Left ventricle myocardium inferior (tissue), 1 donor: ENCODE measurements at regions not wholly inside any gene's neighbourhood (a gene's known extent, or its start where the extent isn't known, plus 50 kb on each side); places are given as distances from the start of the nearest gene placed in this dataset.
A peak's percentile ranks its signal among the peaks of the same experiment; 100 is the strongest.

Experiments
- DNase-seq: peaks from one replicate; pipeline ENCODE4 v3.0.0-alpha.2; 2020
- H3K27ac ChIP-seq: fragments of 200-600 bp; replicated peaks from 2 replicates; pipeline ENCODE4 v1.8.0; 2021
- H3K27me3 ChIP-seq: fragments of 200-600 bp; 2 replicates; pipeline ENCODE4 v1.8.0; 2021; ENCODE audit warnings: low read depth
- H3K36me3 ChIP-seq: fragments of 200-600 bp; 2 replicates; pipeline ENCODE4 v1.8.0; 2021
- H3K4me1 ChIP-seq: fragments of 200-600 bp; 2 replicates; pipeline ENCODE4 v1.8.0; 2021
- H3K4me3 ChIP-seq: fragments of 200-600 bp; 2 replicates; pipeline ENCODE4 v1.8.0; 2021; ENCODE audit warnings: mild to moderate bottlenecking, moderate library complexity
- H3K9me3 ChIP-seq: fragments of 200-600 bp; replicated peaks from 2 replicates; pipeline ENCODE4 v1.8.0; 2021
- intact Hi-C: fragments of 100-400 bp; cut with micrococcal nuclease; formaldehyde crosslinking; loops from one replicate; pipeline ENCODE4 v1.11.0; 2022
- TF ChIP-seq, protein P1 (sequence below): fragments of 200-600 bp; IDR thresholded peaks from 2 replicates; pipeline ENCODE4 v1.8.0; 2021; ENCODE audit warnings: antibody characterized with exemption, mild to moderate bottlenecking, borderline replicate concordance
- donor health status: DM: no; HTN: yes; CAD: no; lungs with severe emphysema.

DNA sequence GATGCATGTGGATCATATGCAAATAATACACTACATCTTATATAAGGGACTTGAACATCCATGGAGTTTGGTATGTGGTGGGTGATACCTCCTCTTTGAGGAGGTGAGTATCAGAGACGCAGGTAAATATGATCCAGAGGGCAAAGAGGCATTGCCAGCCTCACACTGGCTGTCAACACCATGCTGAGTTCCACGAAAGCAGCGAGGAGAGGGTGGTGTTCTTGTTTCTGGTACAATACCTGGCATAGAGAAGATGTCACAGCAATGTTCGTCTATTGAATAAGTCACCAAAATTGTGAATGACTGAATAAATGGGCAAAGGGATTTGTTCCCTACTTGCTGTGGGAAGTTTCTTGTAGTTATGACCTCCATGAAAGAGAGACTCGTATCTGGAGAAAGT is 182.2 kb downstream of the SNRPN start:
- Histone ChIP-seq H3K27ac (no peak overlapping the region), H3K4me1 (peaks cover 10% of the 10 kb centered on the region), H3K27me3 (no peaks in the 10 kb centered on the region), H3K36me3 (no peaks in the 10 kb centered on the region), H3K9me3 (peaks cover 61% of the 10 kb centered on the region), H3K4me3 (no peak overlapping the region)
- intact Hi-C loops, result no loop called here
- TF ChIP-seq, protein P1, sequence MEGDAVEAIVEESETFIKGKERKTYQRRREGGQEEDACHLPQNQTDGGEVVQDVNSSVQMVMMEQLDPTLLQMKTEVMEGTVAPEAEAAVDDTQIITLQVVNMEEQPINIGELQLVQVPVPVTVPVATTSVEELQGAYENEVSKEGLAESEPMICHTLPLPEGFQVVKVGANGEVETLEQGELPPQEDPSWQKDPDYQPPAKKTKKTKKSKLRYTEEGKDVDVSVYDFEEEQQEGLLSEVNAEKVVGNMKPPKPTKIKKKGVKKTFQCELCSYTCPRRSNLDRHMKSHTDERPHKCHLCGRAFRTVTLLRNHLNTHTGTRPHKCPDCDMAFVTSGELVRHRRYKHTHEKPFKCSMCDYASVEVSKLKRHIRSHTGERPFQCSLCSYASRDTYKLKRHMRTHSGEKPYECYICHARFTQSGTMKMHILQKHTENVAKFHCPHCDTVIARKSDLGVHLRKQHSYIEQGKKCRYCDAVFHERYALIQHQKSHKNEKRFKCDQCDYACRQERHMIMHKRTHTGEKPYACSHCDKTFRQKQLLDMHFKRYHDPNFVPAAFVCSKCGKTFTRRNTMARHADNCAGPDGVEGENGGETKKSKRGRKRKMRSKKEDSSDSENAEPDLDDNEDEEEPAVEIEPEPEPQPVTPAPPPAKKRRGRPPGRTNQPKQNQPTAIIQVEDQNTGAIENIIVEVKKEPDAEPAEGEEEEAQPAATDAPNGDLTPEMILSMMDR, result no peak
- DNase-seq, result no peak

DNA sequence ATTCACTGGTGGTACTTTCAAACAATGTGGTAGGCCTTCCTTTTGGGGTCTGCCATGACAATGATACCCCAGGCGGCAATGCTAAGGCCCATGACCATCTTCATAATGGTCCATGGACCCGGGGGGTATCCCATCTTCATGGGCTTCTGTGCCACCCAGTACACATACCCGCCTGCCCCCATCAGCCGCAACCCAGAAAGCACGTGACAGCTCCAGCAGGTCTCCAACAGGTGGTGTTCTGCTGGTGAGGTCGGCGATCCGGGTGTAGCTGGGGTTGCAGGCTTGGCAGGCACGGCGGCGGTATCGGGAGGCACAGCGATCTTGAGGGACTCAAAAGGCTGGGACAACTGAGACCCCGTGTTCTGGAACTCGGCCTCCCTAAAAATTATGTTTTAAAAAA is 214.5 kb downstream of the SNRPN start:
- intact Hi-C loops, result no loop called here
- Histone ChIP-seq H3K4me3 (no peak overlapping the region), H3K9me3 (peaks cover 49% of the 10 kb centered on the region), H3K4me1 (no peaks in the 10 kb centered on the region), H3K27me3 (no peaks in the 10 kb centered on the region), H3K36me3 (no peaks in the 10 kb centered on the region), H3K27ac (no peak overlapping the region)
- no peak for DNase-seq
- TF ChIP-seq, protein P1, result no peak

DNA sequence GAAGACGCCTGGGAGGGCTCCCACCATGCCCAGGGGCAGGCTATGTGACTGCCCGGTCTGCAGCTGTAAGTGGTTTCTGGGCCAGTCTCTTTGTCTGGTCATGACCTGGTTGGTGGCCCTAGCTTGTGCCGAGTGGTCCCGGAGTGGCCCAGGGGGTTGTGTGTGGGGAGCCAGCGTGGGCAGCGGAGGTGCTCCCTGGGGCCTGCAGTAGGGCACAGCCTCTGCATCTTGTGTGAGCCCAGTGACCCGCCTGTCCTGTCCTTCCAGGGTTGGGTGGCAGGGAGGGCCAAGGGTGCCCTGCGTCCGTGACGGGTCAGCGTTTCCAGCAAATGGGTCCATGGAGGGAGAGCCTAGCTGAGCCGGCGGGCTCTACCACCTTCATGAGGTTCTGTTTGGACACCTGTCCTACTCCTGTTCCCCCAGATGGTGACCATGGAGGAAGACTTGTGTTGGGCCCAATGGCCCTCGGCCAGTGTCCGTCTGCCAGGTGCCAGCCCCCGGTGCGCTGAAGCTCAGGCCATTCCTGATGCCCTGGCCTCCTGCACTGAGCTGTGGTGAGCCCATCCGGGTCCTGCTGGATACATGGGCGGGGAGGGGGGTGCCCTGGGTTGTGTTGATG is 215.4 kb downstream of the SNRPN start:
- no peaks in the 10 kb centered on the region for H3K36me3 ChIP-seq
- H3K27ac ChIP-seq, result no peak overlapping the region
- H3K27me3 ChIP-seq, result no peaks in the 10 kb centered on the region
- peaks cover 58% of the 10 kb centered on the region for H3K9me3 ChIP-seq
- intact Hi-C loops, result no loop called here
- H3K4me3 ChIP-seq, result no peak overlapping the region
- TF ChIP-seq, protein P1, result no peak
- DNase-seq, result peak; percentile 8
- no peaks in the 10 kb centered on the region for H3K4me1 ChIP-seq

DNA sequence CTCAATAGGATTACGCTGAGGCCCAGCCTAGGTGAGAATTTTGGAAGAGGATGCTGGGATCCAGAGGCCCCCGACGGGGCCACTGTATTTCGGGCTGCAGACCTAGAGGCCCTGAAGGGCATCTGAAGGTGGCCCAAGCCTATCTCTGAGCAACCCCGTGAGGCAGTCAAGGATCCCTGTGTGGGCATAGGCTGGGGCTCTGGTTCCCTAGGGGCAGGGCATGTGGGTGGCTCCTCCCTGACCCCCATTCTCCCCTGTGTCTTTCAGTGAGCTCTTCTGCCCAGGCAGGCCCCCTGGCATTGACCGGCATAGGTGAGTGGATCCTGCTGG is 216.0 kb downstream of the SNRPN start:
- intact Hi-C loops, result no loop called here
- TF ChIP-seq, protein P1, result no peak
- H3K9me3 ChIP-seq, result peaks cover 63% of the 10 kb centered on the region
- no peaks in the 10 kb centered on the region for H3K27me3 ChIP-seq
- H3K36me3 ChIP-seq, result no peaks in the 10 kb centered on the region
- no peaks in the 10 kb centered on the region for H3K4me1 ChIP-seq
- no peak overlapping the region for H3K4me3 ChIP-seq
- no peak for DNase-seq
- H3K27ac ChIP-seq, result no peak overlapping the region

DNA sequence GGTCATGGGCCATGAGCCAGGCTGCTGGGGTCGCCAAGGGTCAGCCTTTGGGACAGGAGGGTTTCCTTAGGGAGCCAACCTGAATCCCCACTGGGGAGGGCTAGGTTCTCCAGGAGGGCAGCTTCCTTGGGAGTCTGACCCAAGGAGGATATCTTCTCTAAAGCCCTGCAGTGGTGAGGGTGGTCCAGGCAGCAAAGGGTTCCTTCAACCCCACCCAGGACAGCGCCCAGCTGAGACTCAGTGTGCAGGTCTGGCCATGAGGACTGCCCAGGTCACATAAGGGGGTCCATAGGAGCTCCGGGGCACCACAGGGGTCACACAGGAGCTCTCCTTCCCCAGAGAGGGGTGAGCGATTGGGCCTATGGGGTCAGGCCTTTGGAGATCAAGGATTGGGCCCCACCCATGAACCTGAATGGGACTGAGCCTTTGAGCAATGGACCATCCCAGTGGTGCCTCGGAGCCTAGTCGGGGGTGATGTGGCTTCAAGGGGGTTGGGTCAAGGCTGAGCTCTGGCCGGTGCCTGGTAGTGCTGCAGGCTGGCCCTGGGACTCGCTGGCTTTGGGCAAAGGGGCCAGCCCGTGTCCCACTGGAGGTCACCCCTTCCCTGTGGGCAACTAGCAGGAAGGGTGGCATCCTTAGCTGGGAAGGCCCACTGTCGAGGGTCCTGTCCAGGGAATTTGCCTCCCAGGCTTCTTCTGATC is 216.5 kb downstream of the SNRPN start:
- H3K36me3 ChIP-seq, result no peaks in the 10 kb centered on the region
- H3K9me3 ChIP-seq, result peaks cover 68% of the 10 kb centered on the region
- no peaks in the 10 kb centered on the region for H3K27me3 ChIP-seq
- TF ChIP-seq, protein P1, result no peak
- intact Hi-C loops, result no loop called here
- no peak overlapping the region for H3K4me3 ChIP-seq
- peak; percentile 8 for DNase-seq
- no peaks in the 10 kb centered on the region for H3K4me1 ChIP-seq
- H3K27ac ChIP-seq, result no peak overlapping the region
